HEK293 (cell line): ENCODE measurements at regions not wholly inside any gene's neighbourhood (a gene's known extent, or its start where the extent isn't known, plus 50 kb on each side); places are given as distances from the start of the nearest gene placed in this dataset.

Experiments used
- AEBP2 ChIP-seq: fragments of 450-650 bp; formaldehyde crosslinking; IDR thresholded peaks from 2 replicates; pipeline ENCODE4 v1.5.1; 2016; ENCODE audit warnings: missing biosample characterization, missing genetic modification characterization, borderline replicate concordance
- BCL11A ChIP-seq: fragments of 450-650 bp; formaldehyde crosslinking; IDR thresholded peaks from 2 replicates; pipeline ENCODE4 v1.5.1; 2016; ENCODE audit warnings: low read depth, missing biosample characterization, missing genetic modification characterization
- BCL6B ChIP-seq: fragments of 450-650 bp; formaldehyde crosslinking; IDR thresholded peaks from 2 replicates; pipeline ENCODE4 v1.5.1; 2017; ENCODE audit warnings: missing biosample characterization, missing genetic modification characterization
- HIC1 ChIP-seq: fragments of 450-650 bp; formaldehyde crosslinking; IDR thresholded peaks from 2 replicates; pipeline ENCODE4 v1.5.1; 2016; ENCODE audit warnings: missing biosample characterization, missing genetic modification characterization
- KLF9 ChIP-seq: fragments of 450-650 bp; formaldehyde crosslinking; IDR thresholded peaks from 2 replicates; pipeline ENCODE4 v1.5.1; 2016; ENCODE audit warnings: missing biosample characterization, missing genetic modification characterization, low read depth
- PRDM10 ChIP-seq: fragments of 450-650 bp; formaldehyde crosslinking; IDR thresholded peaks from 2 replicates; pipeline ENCODE4 v1.5.1; 2016; ENCODE audit warnings: missing biosample characterization, missing genetic modification characterization
- TCF7L2 ChIP-seq: IDR thresholded peaks from 2 replicates; pipeline ENCODE4 v1.6.1; 2011; ENCODE audit warnings: low read depth, mild to moderate bottlenecking, inconsistent platforms, low read length, moderate library complexity, borderline replicate concordance
- YY2 ChIP-seq: fragments of 450-650 bp; formaldehyde crosslinking; IDR thresholded peaks from 2 replicates; pipeline ENCODE4 v1.5.1; 2016; ENCODE audit warnings: missing biosample characterization, missing genetic modification characterization
- ZNF146 ChIP-seq: fragments of 450-650 bp; formaldehyde crosslinking; IDR thresholded peaks from 2 replicates; pipeline ENCODE4 v1.5.1; 2016; ENCODE audit warnings: missing biosample characterization, missing genetic modification characterization
- ZNF18 ChIP-seq: fragments of 450-650 bp; formaldehyde crosslinking; IDR thresholded peaks from 2 replicates; pipeline ENCODE4 v1.5.1; 2016; ENCODE audit warnings: missing biosample characterization, missing genetic modification characterization
- ZNF239 ChIP-seq: fragments of 450-650 bp; formaldehyde crosslinking; IDR thresholded peaks from 2 replicates; pipeline ENCODE4 v1.5.1; 2016; ENCODE audit warnings: missing biosample characterization, missing genetic modification characterization
- ZNF302 ChIP-seq: fragments of 450-650 bp; formaldehyde crosslinking; IDR thresholded peaks from 2 replicates; pipeline ENCODE4 v1.5.1; 2016; ENCODE audit warnings: missing biosample characterization, missing genetic modification characterization, low read depth
- ZNF354C ChIP-seq: fragments of 450-650 bp; formaldehyde crosslinking; IDR thresholded peaks from 2 replicates; pipeline ENCODE4 v1.5.1; 2016; ENCODE audit warnings: missing biosample characterization, missing genetic modification characterization, low read depth, borderline replicate concordance
- ZNF362 ChIP-seq: fragments of 450-650 bp; formaldehyde crosslinking; IDR thresholded peaks from 2 replicates; pipeline ENCODE4 v1.5.1; 2016; ENCODE audit warnings: missing biosample characterization, missing genetic modification characterization
- ZNF391 ChIP-seq: fragments of 450-650 bp; formaldehyde crosslinking; IDR thresholded peaks from 2 replicates; pipeline ENCODE4 v1.5.1; 2016; ENCODE audit warnings: low read depth, missing biosample characterization, missing genetic modification characterization, borderline replicate concordance
- ZNF398 ChIP-seq: fragments of 450-650 bp; formaldehyde crosslinking; IDR thresholded peaks from 2 replicates; pipeline ENCODE4 v1.5.1; 2017; ENCODE audit warnings: missing biosample characterization, missing genetic modification characterization
- ZNF48 ChIP-seq: fragments of 450-650 bp; formaldehyde crosslinking; IDR thresholded peaks from 2 replicates; pipeline ENCODE4 v1.5.1; 2016; ENCODE audit warnings: missing biosample characterization, missing genetic modification characterization
- ZNF510 ChIP-seq: fragments of 450-650 bp; formaldehyde crosslinking; IDR thresholded peaks from 2 replicates; pipeline ENCODE4 v1.5.1; 2018; ENCODE audit warnings: mild to moderate bottlenecking, missing genetic modification characterization, missing biosample characterization; ENCODE audit not compliant: insufficient replicate concordance
- ZNF530 ChIP-seq: fragments of 450-650 bp; formaldehyde crosslinking; IDR thresholded peaks from 2 replicates; pipeline ENCODE4 v1.5.1; 2016; ENCODE audit warnings: low read depth, missing biosample characterization, missing genetic modification characterization
- ZNF548 ChIP-seq: fragments of 450-650 bp; formaldehyde crosslinking; IDR thresholded peaks from 2 replicates; pipeline ENCODE4 v1.5.1; 2016; ENCODE audit warnings: missing biosample characterization, missing genetic modification characterization
- ZNF580 ChIP-seq: fragments of 450-650 bp; formaldehyde crosslinking; IDR thresholded peaks from 2 replicates; pipeline ENCODE4 v1.5.1; 2016; ENCODE audit warnings: missing biosample characterization, missing genetic modification characterization
- ZNF600 ChIP-seq: fragments of 450-650 bp; formaldehyde crosslinking; IDR thresholded peaks from 2 replicates; pipeline ENCODE4 v1.5.1; 2016; ENCODE audit warnings: missing biosample characterization, missing genetic modification characterization
- ZNF654 ChIP-seq: fragments of 450-650 bp; formaldehyde crosslinking; IDR thresholded peaks from 2 replicates; pipeline ENCODE4 v1.5.1; 2016; ENCODE audit warnings: low read depth, missing biosample characterization, missing genetic modification characterization
- ZNF777 ChIP-seq: fragments of 450-650 bp; formaldehyde crosslinking; IDR thresholded peaks from 2 replicates; pipeline ENCODE4 v1.5.1; 2017; ENCODE audit warnings: missing biosample characterization, missing genetic modification characterization, borderline replicate concordance
- ZNF791 ChIP-seq: fragments of 450-650 bp; formaldehyde crosslinking; IDR thresholded peaks from 2 replicates; pipeline ENCODE4 v1.5.1; 2016; ENCODE audit warnings: missing biosample characterization, missing genetic modification characterization

- no peak for TF ChIP-seq ZNF530
- TF ChIP-seq ZNF18 (tag by site-specific recombination) = no peak
- no peak for TF ChIP-seq ZNF302 (tag by site-specific recombination)
- no peak for TF ChIP-seq YY2 (tag by site-specific recombination)
- no peak for TF ChIP-seq ZNF791 (tag by site-specific recombination)
- TF ChIP-seq PRDM10 (tag by site-specific recombination) = no peak
- no peak for TF ChIP-seq ZNF391
- TF ChIP-seq ZNF777 (tag by site-specific recombination) = no peak
- no peak for TF ChIP-seq ZNF654
- TF ChIP-seq ZNF510 (tag by site-specific recombination) = no peak
- TF ChIP-seq AEBP2 (tag by site-specific recombination) = no peak
- TF ChIP-seq ZNF362 (tag by site-specific recombination) = no peak
- TF ChIP-seq BCL11A (tag by site-specific recombination) = no peak
- TF ChIP-seq ZNF398 (tag by site-specific recombination) = 0 out of 2 replicates have a peak, but pooled peaks have one; percentile 17
- TF ChIP-seq TCF7L2 = no peak
- no peak for TF ChIP-seq ZNF354C (tag by site-specific recombination)
- no peak for TF ChIP-seq ZNF48 (tag by site-specific recombination)
- TF ChIP-seq ZNF239 (tag by site-specific recombination) = no peak
- no peak for TF ChIP-seq ZNF548 (tag by site-specific recombination)
- no peak for TF ChIP-seq ZNF146
- TF ChIP-seq ZNF600 (tag by site-specific recombination) = no peak
- no peak for TF ChIP-seq KLF9 (tag by site-specific recombination)
- TF ChIP-seq BCL6B (tag by site-specific recombination) = no peak
- peak; percentile 72; the same call in 1 of the 2 replicates for TF ChIP-seq HIC1
- no peak for TF ChIP-seq ZNF580 (tag by site-specific recombination)
Observed at GRCh38 chr2:149768320-149768799, 180.8 kb upstream of the MMADHC start (continued).
